Glomerular endothelial cell (primary cell): ENCODE measurements at regions not wholly inside any gene's neighbourhood (a gene's known extent, or its start where the extent isn't known, plus 50 kb on each side); places are given as distances from the start of the nearest gene placed in this dataset.

Source experiments
- DNase-seq: peaks from one replicate; pipeline ENCODE4 v3.0.0-alpha.2; 2011; ENCODE audit warnings: low read depth, low spot score; ENCODE audit errors: extremely low read depth

- no peak for DNase-seq
Observed at GRCh38 chr2:153043385-153043784, 325.0 kb downstream of the ARL6IP6 start.

- DNase-seq: no peak
Observed at GRCh38 chr2:153028626-153029025, 310.2 kb downstream of the ARL6IP6 start.

- no peak for DNase-seq
Observed at GRCh38 chr2:153027533-153027932, 309.1 kb downstream of the ARL6IP6 start.

- DNase-seq: no peak
Observed at GRCh38 chr2:153020201-153020600, 301.8 kb downstream of the ARL6IP6 start.

GRCh38 chr2:153005071-153005730, 286.8 kb downstream of the ARL6IP6 start:
- no peak for DNase-seq

- no peak for DNase-seq
Observed at GRCh38 chr2:153004627-153005026, 286.2 kb downstream of the ARL6IP6 start.

- no peak for DNase-seq
Observed at GRCh38 chr2:152974146-152974545, 255.7 kb downstream of the ARL6IP6 start.

- no peak for DNase-seq
Observed at GRCh38 chr2:152971685-152972084, 253.3 kb downstream of the ARL6IP6 start.

- DNase-seq: no peak
Observed at GRCh38 chr2:152962446-152962845, 244.0 kb downstream of the ARL6IP6 start.

- DNase-seq: no peak
Observed at GRCh38 chr2:152961351-152961750, 242.9 kb downstream of the ARL6IP6 start.

- no peak for DNase-seq
Observed at GRCh38 chr2:152950126-152950525, 231.7 kb downstream of the ARL6IP6 start.

GRCh38 chr2:152944099-152944498, 225.7 kb downstream of the ARL6IP6 start:
- no peak for DNase-seq

GRCh38 chr2:152942940-152943440, 224.6 kb downstream of the ARL6IP6 start:
- no peak for DNase-seq

- DNase-seq: no peak
Observed at GRCh38 chr2:152930501-152930900, 212.1 kb downstream of the ARL6IP6 start.

- no peak for DNase-seq
Observed at GRCh38 chr2:152929628-152930027, 211.2 kb downstream of the ARL6IP6 start.

GRCh38 chr2:152925547-152926448, 207.4 kb downstream of the ARL6IP6 start:
- DNase-seq: peak; percentile 10

GRCh38 chr2:152924722-152925121, 206.3 kb downstream of the ARL6IP6 start:
- no peak for DNase-seq

GRCh38 chr2:152924219-152924618, 205.8 kb downstream of the ARL6IP6 start:
- no peak for DNase-seq

- no peak for DNase-seq
Observed at GRCh38 chr2:152920846-152921245, 202.4 kb downstream of the ARL6IP6 start.

GRCh38 chr2:152910970-152911369, 192.6 kb downstream of the ARL6IP6 start:
- DNase-seq: no peak

- no peak for DNase-seq
Observed at GRCh38 chr2:152907046-152907445, 188.6 kb downstream of the ARL6IP6 start.

- no peak for DNase-seq
Observed at GRCh38 chr2:152894051-152894450, 175.6 kb downstream of the ARL6IP6 start.
